GM23338 (cell line): ENCODE measurements at regions not wholly inside any gene's neighbourhood (a gene's known extent, or its start where the extent isn't known, plus 50 kb on each side); places are given as distances from the start of the nearest gene placed in this dataset.

Experiments
- ATAC-seq: fragments of 200-7000 bp; cut with Tn5 transposase; 3 replicates; pipeline ENCODE4 v1.9.1; 2020
- DNase-seq: peaks from one replicate; pipeline ENCODE4 v3.0.0-alpha.2; 2015; ENCODE audit warnings: low spot score
- H2AFZ ChIP-seq: fragments of 200-600 bp; sonication (generic); 2 replicates; pipeline ENCODE4 v1.8.0; 2016; ENCODE audit warnings: antibody characterized with exemption, mild to moderate bottlenecking, moderate library complexity
- H3F3A ChIP-seq: fragments of 200-600 bp; sonication (generic); replicated peaks from 2 replicates; pipeline ENCODE4 v1.8.0; 2017; ENCODE audit warnings: antibody characterized with exemption, mixed run types, low read depth
- H3K27ac ChIP-seq: fragments of 200-600 bp; sonication (generic); 2 replicates; pipeline ENCODE4 v1.6.1; 2016; ENCODE audit warnings: low read depth
- H3K27me3 ChIP-seq: fragments of 200-600 bp; sonication (generic); 2 replicates; pipeline ENCODE4 v1.8.0; 2016; ENCODE audit warnings: mild to moderate bottlenecking, mixed run types, moderate library complexity; ENCODE audit not compliant: insufficient read depth
- H3K36me3 ChIP-seq: fragments of 200-600 bp; sonication (generic); 2 replicates; pipeline ENCODE4 v1.8.0; 2016; ENCODE audit warnings: mild to moderate bottlenecking; ENCODE audit not compliant: insufficient read depth
- H3K4me1 ChIP-seq: fragments of 200-600 bp; sonication (generic); 2 replicates; pipeline ENCODE4 v1.8.0; 2016; ENCODE audit warnings: mild to moderate bottlenecking, moderate library complexity; ENCODE audit not compliant: insufficient read depth
- H3K4me2 ChIP-seq: fragments of 200-600 bp; sonication (generic); 2 replicates; pipeline ENCODE4 v1.7.1; 2017; ENCODE audit warnings: mixed run types
- H3K4me3 ChIP-seq: fragments of 200-600 bp; sonication (generic); 2 replicates; pipeline ENCODE4 v1.6.1; 2016; ENCODE audit warnings: mixed run types
- H3K79me2 ChIP-seq: fragments of 200-600 bp; sonication (generic); replicated peaks from 2 replicates; pipeline ENCODE4 v1.8.0; 2017; ENCODE audit warnings: mild to moderate bottlenecking; ENCODE audit not compliant: insufficient read depth
- H3K9me2 ChIP-seq: fragments of 200-600 bp; sonication (generic); 2 replicates; pipeline ENCODE4 v1.8.0; 2017; ENCODE audit not compliant: insufficient read depth
- H4K20me1 ChIP-seq: fragments of 200-600 bp; sonication (generic); replicated peaks from 2 replicates; pipeline ENCODE4 v1.8.0; 2017; ENCODE audit warnings: mild to moderate bottlenecking; ENCODE audit not compliant: insufficient read depth
- H3K27ac Mint-ChIP-seq: 2 replicates; pipeline ENCODE4 v1.8.0; 2020; ENCODE audit warnings: inconsistent platforms, mild to moderate bottlenecking, moderate library complexity, mixed read lengths
- H3K27me3 Mint-ChIP-seq: 3 replicates; pipeline ENCODE4 v1.8.0; 2022; ENCODE audit warnings: low read depth, mild to moderate bottlenecking, moderate library complexity, mixed read lengths, inconsistent platforms; ENCODE audit not compliant: insufficient read depth, poor library complexity
- H3K36me3 Mint-ChIP-seq: 3 replicates; pipeline ENCODE4 v1.8.0; 2021; ENCODE audit warnings: low read depth, mild to moderate bottlenecking, inconsistent platforms, moderate library complexity, mixed read lengths
- H3K4me1 Mint-ChIP-seq: 3 replicates; pipeline ENCODE4 v1.8.0; 2020; ENCODE audit warnings: mild to moderate bottlenecking, inconsistent platforms, mixed read lengths
- H3K4me3 Mint-ChIP-seq: 3 replicates; pipeline ENCODE4 v1.8.0; 2021; ENCODE audit warnings: moderate library complexity, mild to moderate bottlenecking, inconsistent platforms, mixed read lengths
- H3K9me3 Mint-ChIP-seq: 3 replicates; pipeline ENCODE4 v1.8.0; 2020; ENCODE audit warnings: moderate library complexity, mild to moderate bottlenecking, inconsistent platforms, mixed read lengths
- CREB1 ChIP-seq: fragments of 250-450 bp; sonication (Bioruptor Pico); IDR thresholded peaks from 2 replicates; pipeline ENCODE4 v1.5.0; 2020; ENCODE audit warnings: low read depth, mild to moderate bottlenecking, moderate library complexity
- EZH2 ChIP-seq: fragments of 200-600 bp; sonication (generic); IDR thresholded peaks from one replicate; pipeline ENCODE4 v1.8.0; 2017; ENCODE audit warnings: antibody characterized with exemption, mild to moderate bottlenecking, low read depth; ENCODE audit not compliant: unreplicated experiment
- EZH2phosphoT487 ChIP-seq: fragments of 200-600 bp; sonication (generic); IDR thresholded peaks from one replicate; pipeline ENCODE4 v1.8.1; 2018; ENCODE audit warnings: antibody characterized with exemption; ENCODE audit not compliant: unreplicated experiment
- JUNB ChIP-seq: IDR thresholded peaks from one replicate; pipeline ENCODE4 v1.6.1; 2016; ENCODE audit warnings: antibody characterized with exemption; ENCODE audit not compliant: unreplicated experiment
- NANOG ChIP-seq: IDR thresholded peaks from 2 replicates; pipeline ENCODE4 v1.6.1; 2016; ENCODE audit warnings: antibody characterized with exemption, borderline replicate concordance
- STAT1 ChIP-seq: IDR thresholded peaks from one replicate; pipeline ENCODE4 v1.6.1; 2016; ENCODE audit warnings: antibody characterized with exemption; ENCODE audit not compliant: unreplicated experiment
- ZNF114 ChIP-seq: fragments of 250-450 bp; sonication (Bioruptor Pico); IDR thresholded peaks from 2 replicates; pipeline ENCODE4 v1.5.0; 2020; ENCODE audit warnings: mild to moderate bottlenecking, moderate library complexity
- TF ChIP-seq, protein P1 (sequence below): fragments of 250-450 bp; sonication (Bioruptor Pico); IDR thresholded peaks from 2 replicates; pipeline ENCODE4 v1.5.0; 2020; ENCODE audit warnings: mild to moderate bottlenecking, moderate library complexity
- TF ChIP-seq, protein P2 (sequence below): IDR thresholded peaks from one replicate; pipeline ENCODE4 v1.6.1; 2018; ENCODE audit warnings: antibody characterized with exemption; ENCODE audit not compliant: unreplicated experiment

DNA sequence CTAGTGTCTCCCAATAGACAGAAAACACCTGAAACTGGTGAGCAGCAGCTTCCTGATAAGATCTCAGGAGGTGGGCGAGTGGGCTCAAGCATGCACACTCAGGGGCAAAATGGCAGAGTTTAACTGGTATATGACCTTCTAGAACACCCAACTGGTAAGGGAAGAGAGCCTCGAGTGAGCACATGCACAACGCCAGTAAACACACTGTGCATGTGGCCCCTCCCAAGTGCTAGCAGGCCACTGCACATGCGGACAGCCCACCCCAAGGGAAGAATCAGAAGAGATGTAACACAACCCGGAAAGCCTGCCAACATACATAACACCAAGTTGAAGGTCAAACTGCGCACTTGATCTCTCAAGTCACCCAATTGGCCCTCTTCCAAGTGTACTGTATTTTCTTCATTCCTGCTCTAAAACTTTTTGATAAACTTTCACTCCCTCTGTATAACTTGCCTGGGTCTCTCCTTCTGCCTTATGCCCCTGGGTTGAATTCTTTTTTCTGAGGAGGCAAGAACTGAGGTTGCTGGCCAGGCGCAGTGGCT is 138.2 kb downstream of the GLUL start:
- Histone ChIP-seq H3K4me1 (no peaks in the 10 kb centered on the region), H4K20me1 (no peaks in the 10 kb centered on the region), H2AFZ (no peak overlapping the region), H3K27me3 (no peaks in the 10 kb centered on the region), H3F3A (no peaks in the 10 kb centered on the region), H3K27ac (no peak overlapping the region), H3K36me3 (no peaks in the 10 kb centered on the region), H3K9me2 (no peaks in the 10 kb centered on the region), H3K79me2 (no peaks in the 10 kb centered on the region), H3K4me3 (no peak overlapping the region), H3K4me2 (no peak overlapping the region)
- TF ChIP-seq JUNB (no peak), STAT1 (no peak), NANOG (no peak), EZH2 (no peak)
- TF ChIP-seq, protein P1, sequence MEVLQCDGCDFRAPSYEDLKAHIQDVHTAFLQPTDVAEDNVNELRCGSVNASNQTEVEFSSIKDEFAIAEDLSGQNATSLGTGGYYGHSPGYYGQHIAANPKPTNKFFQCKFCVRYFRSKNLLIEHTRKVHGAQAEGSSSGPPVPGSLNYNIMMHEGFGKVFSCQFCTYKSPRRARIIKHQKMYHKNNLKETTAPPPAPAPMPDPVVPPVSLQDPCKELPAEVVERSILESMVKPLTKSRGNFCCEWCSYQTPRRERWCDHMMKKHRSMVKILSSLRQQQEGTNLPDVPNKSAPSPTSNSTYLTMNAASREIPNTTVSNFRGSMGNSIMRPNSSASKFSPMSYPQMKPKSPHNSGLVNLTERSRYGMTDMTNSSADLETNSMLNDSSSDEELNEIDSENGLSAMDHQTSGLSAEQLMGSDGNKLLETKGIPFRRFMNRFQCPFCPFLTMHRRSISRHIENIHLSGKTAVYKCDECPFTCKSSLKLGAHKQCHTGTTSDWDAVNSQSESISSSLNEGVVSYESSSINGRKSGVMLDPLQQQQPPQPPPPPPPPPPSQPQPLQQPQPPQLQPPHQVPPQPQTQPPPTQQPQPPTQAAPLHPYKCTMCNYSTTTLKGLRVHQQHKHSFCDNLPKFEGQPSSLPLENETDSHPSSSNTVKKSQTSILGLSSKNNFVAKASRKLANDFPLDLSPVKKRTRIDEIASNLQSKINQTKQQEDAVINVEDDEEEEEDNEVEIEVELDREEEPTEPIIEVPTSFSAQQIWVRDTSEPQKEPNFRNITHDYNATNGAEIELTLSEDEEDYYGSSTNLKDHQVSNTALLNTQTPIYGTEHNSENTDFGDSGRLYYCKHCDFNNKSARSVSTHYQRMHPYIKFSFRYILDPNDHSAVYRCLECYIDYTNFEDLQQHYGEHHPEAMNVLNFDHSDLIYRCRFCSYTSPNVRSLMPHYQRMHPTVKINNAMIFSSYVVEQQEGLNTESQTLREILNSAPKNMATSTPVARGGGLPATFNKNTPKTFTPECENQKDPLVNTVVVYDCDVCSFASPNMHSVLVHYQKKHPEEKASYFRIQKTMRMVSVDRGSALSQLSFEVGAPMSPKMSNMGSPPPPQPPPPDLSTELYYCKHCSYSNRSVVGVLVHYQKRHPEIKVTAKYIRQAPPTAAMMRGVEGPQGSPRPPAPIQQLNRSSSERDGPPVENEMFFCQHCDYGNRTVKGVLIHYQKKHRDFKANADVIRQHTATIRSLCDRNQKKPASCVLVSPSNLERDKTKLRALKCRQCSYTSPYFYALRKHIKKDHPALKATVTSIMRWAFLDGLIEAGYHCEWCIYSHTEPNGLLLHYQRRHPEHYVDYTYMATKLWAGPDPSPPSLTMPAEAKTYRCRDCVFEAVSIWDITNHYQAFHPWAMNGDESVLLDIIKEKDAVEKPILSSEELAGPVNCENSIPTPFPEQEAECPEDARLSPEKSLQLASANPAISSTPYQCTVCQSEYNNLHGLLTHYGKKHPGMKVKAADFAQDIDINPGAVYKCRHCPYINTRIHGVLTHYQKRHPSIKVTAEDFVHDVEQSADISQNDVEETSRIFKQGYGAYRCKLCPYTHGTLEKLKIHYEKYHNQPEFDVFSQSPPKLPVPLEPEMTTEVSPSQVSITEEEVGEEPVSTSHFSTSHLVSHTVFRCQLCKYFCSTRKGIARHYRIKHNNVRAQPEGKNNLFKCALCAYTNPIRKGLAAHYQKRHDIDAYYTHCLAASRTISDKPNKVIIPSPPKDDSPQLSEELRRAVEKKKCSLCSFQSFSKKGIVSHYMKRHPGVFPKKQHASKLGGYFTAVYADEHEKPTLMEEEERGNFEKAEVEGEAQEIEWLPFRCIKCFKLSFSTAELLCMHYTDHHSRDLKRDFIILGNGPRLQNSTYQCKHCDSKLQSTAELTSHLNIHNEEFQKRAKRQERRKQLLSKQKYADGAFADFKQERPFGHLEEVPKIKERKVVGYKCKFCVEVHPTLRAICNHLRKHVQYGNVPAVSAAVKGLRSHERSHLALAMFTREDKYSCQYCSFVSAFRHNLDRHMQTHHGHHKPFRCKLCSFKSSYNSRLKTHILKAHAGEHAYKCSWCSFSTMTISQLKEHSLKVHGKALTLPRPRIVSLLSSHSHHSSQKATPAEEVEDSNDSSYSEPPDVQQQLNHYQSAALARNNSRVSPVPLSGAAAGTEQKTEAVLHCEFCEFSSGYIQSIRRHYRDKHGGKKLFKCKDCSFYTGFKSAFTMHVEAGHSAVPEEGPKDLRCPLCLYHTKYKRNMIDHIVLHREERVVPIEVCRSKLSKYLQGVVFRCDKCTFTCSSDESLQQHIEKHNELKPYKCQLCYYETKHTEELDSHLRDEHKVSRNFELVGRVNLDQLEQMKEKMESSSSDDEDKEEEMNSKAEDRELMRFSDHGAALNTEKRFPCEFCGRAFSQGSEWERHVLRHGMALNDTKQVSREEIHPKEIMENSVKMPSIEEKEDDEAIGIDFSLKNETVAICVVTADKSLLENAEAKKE (CRISPR knock-in tag) = no peak
- peaks cover 5% of the 10 kb centered on the region for H3K27me3 Mint-ChIP-seq
- no peak overlapping the region for H3K4me3 Mint-ChIP-seq
- no peak for ATAC-seq
- no peaks in the 10 kb centered on the region for H3K36me3 Mint-ChIP-seq
- no peak overlapping the region for H3K27ac Mint-ChIP-seq
- DNase-seq = no peak
- no peaks in the 10 kb centered on the region for H3K4me1 Mint-ChIP-seq
- H3K9me3 Mint-ChIP-seq = no peaks in the 10 kb centered on the region

DNA sequence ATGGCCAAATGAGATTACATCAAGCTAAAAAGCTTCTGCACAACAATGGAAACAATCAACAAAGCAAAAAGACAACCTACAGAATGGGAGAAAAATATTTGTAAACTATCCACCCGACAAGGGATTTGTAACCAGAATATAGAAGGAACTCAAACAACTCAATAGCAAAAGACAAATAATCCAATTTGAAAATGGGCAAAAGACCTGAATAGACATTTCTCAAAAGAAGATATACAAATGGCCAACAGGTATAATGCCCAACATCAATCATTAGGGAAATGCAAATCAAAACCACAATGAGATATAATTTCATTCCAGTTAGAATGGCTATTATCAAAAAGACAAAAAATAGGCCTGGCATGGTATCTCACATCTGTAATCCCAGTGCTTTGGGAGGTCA is 140.0 kb downstream of the GLUL start:
- ATAC-seq (no peak), DNase-seq (no peak)
- H3K27me3 ChIP-seq = no peaks in the 10 kb centered on the region
- H3F3A ChIP-seq = no peaks in the 10 kb centered on the region
- H3K27ac ChIP-seq = no peak overlapping the region
- no peaks in the 10 kb centered on the region for H3K9me2 ChIP-seq
- no peaks in the 10 kb centered on the region for H3K79me2 ChIP-seq
- Mint-ChIP-seq H3K4me1 (no peaks in the 10 kb centered on the region), H3K9me3 (no peaks in the 10 kb centered on the region), H3K27me3 (peaks cover 5% of the 10 kb centered on the region), H3K4me3 (no peak overlapping the region), H3K27ac (no peak overlapping the region), H3K36me3 (no peaks in the 10 kb centered on the region)
- no peaks in the 10 kb centered on the region for H3K36me3 ChIP-seq
- H3K4me1 ChIP-seq = no peaks in the 10 kb centered on the region
- no peak overlapping the region for H3K4me3 ChIP-seq
- H2AFZ ChIP-seq = no peak overlapping the region
- H4K20me1 ChIP-seq = no peaks in the 10 kb centered on the region
- H3K4me2 ChIP-seq = no peak overlapping the region
- TF ChIP-seq EZH2phosphoT487 = no peak
- no peak for TF ChIP-seq STAT1
- no peak for TF ChIP-seq ZNF114
- TF ChIP-seq, protein P2, sequence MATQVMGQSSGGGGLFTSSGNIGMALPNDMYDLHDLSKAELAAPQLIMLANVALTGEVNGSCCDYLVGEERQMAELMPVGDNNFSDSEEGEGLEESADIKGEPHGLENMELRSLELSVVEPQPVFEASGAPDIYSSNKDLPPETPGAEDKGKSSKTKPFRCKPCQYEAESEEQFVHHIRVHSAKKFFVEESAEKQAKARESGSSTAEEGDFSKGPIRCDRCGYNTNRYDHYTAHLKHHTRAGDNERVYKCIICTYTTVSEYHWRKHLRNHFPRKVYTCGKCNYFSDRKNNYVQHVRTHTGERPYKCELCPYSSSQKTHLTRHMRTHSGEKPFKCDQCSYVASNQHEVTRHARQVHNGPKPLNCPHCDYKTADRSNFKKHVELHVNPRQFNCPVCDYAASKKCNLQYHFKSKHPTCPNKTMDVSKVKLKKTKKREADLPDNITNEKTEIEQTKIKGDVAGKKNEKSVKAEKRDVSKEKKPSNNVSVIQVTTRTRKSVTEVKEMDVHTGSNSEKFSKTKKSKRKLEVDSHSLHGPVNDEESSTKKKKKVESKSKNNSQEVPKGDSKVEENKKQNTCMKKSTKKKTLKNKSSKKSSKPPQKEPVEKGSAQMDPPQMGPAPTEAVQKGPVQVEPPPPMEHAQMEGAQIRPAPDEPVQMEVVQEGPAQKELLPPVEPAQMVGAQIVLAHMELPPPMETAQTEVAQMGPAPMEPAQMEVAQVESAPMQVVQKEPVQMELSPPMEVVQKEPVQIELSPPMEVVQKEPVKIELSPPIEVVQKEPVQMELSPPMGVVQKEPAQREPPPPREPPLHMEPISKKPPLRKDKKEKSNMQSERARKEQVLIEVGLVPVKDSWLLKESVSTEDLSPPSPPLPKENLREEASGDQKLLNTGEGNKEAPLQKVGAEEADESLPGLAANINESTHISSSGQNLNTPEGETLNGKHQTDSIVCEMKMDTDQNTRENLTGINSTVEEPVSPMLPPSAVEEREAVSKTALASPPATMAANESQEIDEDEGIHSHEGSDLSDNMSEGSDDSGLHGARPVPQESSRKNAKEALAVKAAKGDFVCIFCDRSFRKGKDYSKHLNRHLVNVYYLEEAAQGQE = no peak
- no peak for TF ChIP-seq CREB1
